ENCODE measurements at regions not wholly inside any gene's neighbourhood (a gene's known extent, or its start where the extent isn't known, plus 50 kb on each side); places are given as distances from the start of the nearest gene placed in this dataset.

DNA sequence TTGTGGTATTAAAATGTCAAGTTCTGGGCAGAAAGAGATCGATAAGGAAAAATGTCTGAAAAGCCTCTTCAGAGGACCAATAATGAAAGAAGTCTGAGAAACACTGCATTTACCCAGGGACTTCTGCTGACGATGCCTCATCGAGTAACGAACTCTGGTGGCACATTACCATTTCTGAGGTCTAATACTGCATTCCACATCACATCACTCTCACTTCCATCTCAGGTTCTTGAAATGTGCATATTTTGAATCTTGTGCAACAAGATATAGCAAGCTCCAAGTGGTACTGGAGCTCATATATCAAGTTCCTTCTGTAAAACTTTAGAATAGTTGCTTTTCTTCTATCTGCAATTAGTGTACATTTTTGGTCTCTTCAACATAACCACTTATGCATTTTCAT is 619.1 kb upstream of the DDX18 start:
- Histone ChIP-seq H3K27me3 (no peaks in the 10 kb centered on the region), H3K4me1 (no peaks in the 10 kb centered on the region), H3K9me3 (no peaks in the 10 kb centered on the region), H3K4me3 (ENCODE audit: low read depth, low read length) (no peak overlapping the region), H3K36me3 (no peaks in the 10 kb centered on the region)
- DNase-seq = no peak
- TF ChIP-seq CTCF (IDR thresholded peaks at IDR 0.05; ENCODE audit: low read depth, low read length) = no peak

DNA sequence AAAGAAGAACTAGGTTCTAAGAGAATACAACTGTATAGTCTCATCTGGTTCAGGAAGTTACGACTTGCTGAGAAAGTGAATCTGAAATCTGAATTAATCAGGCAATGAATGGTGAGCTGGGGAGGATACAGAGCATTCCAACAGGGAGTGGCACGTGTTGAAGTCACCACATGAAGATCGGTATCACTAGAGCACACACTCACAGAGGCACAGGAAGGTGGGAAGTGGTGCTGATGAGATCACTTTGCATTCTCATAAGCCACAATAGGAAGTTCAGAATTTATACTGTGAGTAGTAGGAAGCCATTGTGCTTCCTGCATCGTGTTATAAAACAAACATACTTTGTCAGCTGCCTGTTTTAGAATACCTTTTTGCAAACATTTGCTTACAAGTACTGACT is 615.0 kb upstream of the DDX18 start:
- DNase-seq = no peak
- Histone ChIP-seq H3K27me3 (no peaks in the 10 kb centered on the region), H3K4me3 (ENCODE audit: low read depth, low read length) (no peak overlapping the region), H3K4me1 (no peaks in the 10 kb centered on the region), H3K9me3 (no peaks in the 10 kb centered on the region), H3K36me3 (no peaks in the 10 kb centered on the region)
- TF ChIP-seq CTCF (IDR thresholded peaks at IDR 0.05; ENCODE audit: low read depth, low read length) = no peak

DNA sequence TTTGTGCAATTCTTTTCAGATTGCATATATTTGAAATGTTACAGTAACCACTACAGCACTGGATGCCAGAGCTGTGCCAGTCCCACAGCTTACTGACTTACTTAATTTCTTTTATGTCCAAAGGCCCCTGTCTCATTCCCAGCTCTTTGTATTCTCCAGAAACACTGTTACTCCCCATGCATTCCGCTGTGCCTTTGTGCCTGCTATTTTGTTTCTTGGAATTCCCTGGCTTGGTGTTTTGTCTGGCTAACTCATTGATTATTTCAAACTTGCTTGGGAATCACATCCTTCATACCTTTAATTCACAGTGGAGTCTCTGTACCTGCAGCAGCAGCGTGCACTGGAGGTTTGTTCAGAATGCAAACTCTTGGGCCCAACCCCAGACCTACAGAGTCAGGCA is 601.9 kb upstream of the DDX18 start:
- no peak for TF ChIP-seq CTCF (IDR thresholded peaks at IDR 0.05; ENCODE audit: low read depth, low read length)
- no peaks in the 10 kb centered on the region for H3K4me1 ChIP-seq
- no peak overlapping the region for H3K4me3 ChIP-seq (ENCODE audit: low read depth, low read length)
- no peak for DNase-seq
- no peaks in the 10 kb centered on the region for H3K36me3 ChIP-seq
- H3K27me3 ChIP-seq = no peaks in the 10 kb centered on the region
- H3K9me3 ChIP-seq = no peaks in the 10 kb centered on the region

GRCh38 chr2:117217145-117217544 is 597.3 kb upstream of the DDX18 start:
- no peaks in the 10 kb centered on the region for H3K27me3 ChIP-seq
- H3K9me3 ChIP-seq = no peaks in the 10 kb centered on the region
- no peak for DNase-seq
- no peaks in the 10 kb centered on the region for H3K4me1 ChIP-seq
- TF ChIP-seq CTCF (IDR thresholded peaks at IDR 0.05; ENCODE audit: low read depth, low read length) = no peak
- no peaks in the 10 kb centered on the region for H3K36me3 ChIP-seq
- H3K4me3 ChIP-seq (ENCODE audit: low read depth, low read length) = no peak overlapping the region

GRCh38 chr2:117222809-117223208 is 591.7 kb upstream of the DDX18 start:
- no peaks in the 10 kb centered on the region for H3K36me3 ChIP-seq
- H3K9me3 ChIP-seq = no peaks in the 10 kb centered on the region
- H3K4me1 ChIP-seq = no peaks in the 10 kb centered on the region
- no peak for DNase-seq
- no peak for TF ChIP-seq CTCF (IDR thresholded peaks at IDR 0.05; ENCODE audit: low read depth, low read length)
- H3K27me3 ChIP-seq = no peaks in the 10 kb centered on the region
- H3K4me3 ChIP-seq (ENCODE audit: low read depth, low read length) = no peak overlapping the region

DNA sequence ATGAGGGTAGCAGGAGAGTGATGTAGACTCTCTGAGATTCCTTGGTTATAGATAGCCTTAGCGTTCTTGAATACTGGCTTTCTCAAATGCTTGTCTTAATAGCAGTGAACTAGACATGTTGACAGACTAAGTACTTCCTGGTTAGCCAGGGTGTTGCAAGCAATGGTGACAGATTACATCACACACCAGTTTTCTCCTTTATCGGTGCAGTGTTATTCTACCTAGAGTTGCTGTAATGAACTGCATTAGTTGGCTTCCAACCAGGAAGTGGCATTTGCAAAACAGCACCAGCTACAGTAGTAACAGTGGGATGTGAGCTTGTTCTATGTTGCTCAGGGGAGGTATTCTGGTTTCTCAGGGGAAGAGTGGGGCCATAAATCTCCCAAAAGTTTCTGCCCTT is 582.2 kb upstream of the DDX18 start:
- Histone ChIP-seq H3K9me3 (no peaks in the 10 kb centered on the region), H3K4me3 (ENCODE audit: low read depth, low read length) (no peak overlapping the region), H3K36me3 (no peaks in the 10 kb centered on the region), H3K27me3 (no peaks in the 10 kb centered on the region), H3K4me1 (no peaks in the 10 kb centered on the region)
- no peak for TF ChIP-seq CTCF (IDR thresholded peaks at IDR 0.05; ENCODE audit: low read depth, low read length)
- no peak for DNase-seq
